ENCODE measurements at regions not wholly inside any gene's neighbourhood (a gene's known extent, or its start where the extent isn't known, plus 50 kb on each side); places are given as distances from the start of the nearest gene placed in this dataset.

DNA sequence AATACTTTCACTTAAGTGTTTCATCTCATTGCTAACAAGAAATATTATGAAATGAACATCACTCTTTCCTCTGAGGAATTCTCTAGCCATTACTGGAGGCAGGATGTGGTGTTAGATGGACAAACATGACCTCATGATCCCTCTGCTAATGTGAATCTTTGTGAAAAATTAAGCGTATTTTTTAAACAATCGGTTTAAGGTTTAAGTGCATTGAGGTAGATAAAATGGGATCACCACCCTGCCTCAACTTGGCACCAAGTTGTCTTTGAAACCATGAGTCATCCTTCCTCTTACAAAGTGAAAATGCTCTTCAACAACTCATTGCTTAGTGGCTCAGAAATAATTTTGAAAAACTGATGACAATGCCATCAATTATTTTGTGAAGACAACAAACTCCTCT is 76.0 kb upstream of the DCBLD2 start:
- H3K27ac ChIP-seq (ENCODE audit: control insufficient read depth, insufficient read depth), result no peak overlapping the region
- H3K79me2 ChIP-seq (ENCODE audit: control insufficient read depth, insufficient read depth, low read length), result no peaks in the 10 kb centered on the region
- no peaks in the 10 kb centered on the region for H4K20me1 ChIP-seq (ENCODE audit: control insufficient read depth, insufficient read depth)
- CTCF ChIA-PET, result no interaction called here
- POLR2A ChIA-PET, result no interaction called here
- intact Hi-C loops (cut with micrococcal nuclease; ENCODE audit: unreplicated experiment), result no loop called here
- ATAC-seq (peak; percentile 76), DNase-seq (ENCODE audit: low read depth, low spot score) (peak; percentile 43), FAIRE-seq (no peak)
- no peak overlapping the region; the same call in 1 of the 2 replicates for H2AFZ ChIP-seq (ENCODE audit: control insufficient read depth, low read depth, low read length)
- no peak overlapping the region; the same call in 1 of the 2 replicates for H3K4me2 ChIP-seq (ENCODE audit: control insufficient read depth, insufficient read depth)
- 59% methylated on average over 2 of the region's 2 CpGs for WGBS (ENCODE audit: insufficient coverage, insufficient replicate concordance, low lambda C conversion rate, missing lambda C conversion rate)
- H3K9me3 ChIP-seq (replicated peaks; ENCODE audit: control insufficient read depth, insufficient read depth, low read length), result peaks cover 4% of the 10 kb centered on the region; the same call in 1 of the 3 replicates
- no peak overlapping the region for H3K4me3 ChIP-seq
- H3K4me1 ChIP-seq (ENCODE audit: control insufficient read depth, insufficient read depth, low read length), result no peaks in the 10 kb centered on the region; the same call in 1 of the 2 replicates
- no peaks in the 10 kb centered on the region for H3K27me3 ChIP-seq (replicated peaks in 1 of 2; ENCODE audit: control insufficient read depth in 2 of 2, insufficient read depth in 2 of 2, low read length in 1 of 2)
- no TSS peak for BruUV-seq (replicated peaks)
- H3K36me3 ChIP-seq (ENCODE audit: control insufficient read depth in 2 of 2, insufficient read depth in 2 of 2, low read length in 1 of 2), result no peaks in the 10 kb centered on the region
- RAD21 ChIA-PET (ENCODE audit: unreplicated experiment), result no interaction called here
- H3K9ac ChIP-seq (ENCODE audit: control insufficient read depth, insufficient read depth, low read length), result no peak overlapping the region
- SMC1A ChIA-PET (ENCODE audit: uncharacterized antibody, unreplicated experiment), result no interaction called here
- 0 out of 2 replicates have a peak, but pooled peaks have one; percentile 22 for TF ChIP-seq ATF7 (IDR thresholded peaks at IDR 0.05; ENCODE audit: low read depth)
- TF ChIP-seq NRF1 (conservative IDR thresholded peaks at IDR 0.05; ENCODE audit: low read depth, low read length), result no peak
- TF ChIP-seq PKNOX1 (IDR thresholded peaks at IDR 0.05), result no peak
- TF ChIP-seq SMC3 (IDR thresholded peaks at IDR 0.05; ENCODE audit: borderline replicate concordance, low read length), result no peak
- no peak for TF ChIP-seq NR2F1 (conservative IDR thresholded peaks at IDR 0.05)
- TF ChIP-seq JUNB (IDR thresholded peaks at IDR 0.05), result 0 out of 2 replicates have a peak, but pooled peaks have one; percentile 8
- no peak for TF ChIP-seq KDM1A (IDR thresholded peaks at IDR 0.05; ENCODE audit: borderline replicate concordance)
- TF ChIP-seq KLF5 (IDR thresholded peaks at IDR 0.05; ENCODE audit: partially characterized antibody), result no peak
- in situ Hi-C loops (cut with MboI), result no loop called here

DNA sequence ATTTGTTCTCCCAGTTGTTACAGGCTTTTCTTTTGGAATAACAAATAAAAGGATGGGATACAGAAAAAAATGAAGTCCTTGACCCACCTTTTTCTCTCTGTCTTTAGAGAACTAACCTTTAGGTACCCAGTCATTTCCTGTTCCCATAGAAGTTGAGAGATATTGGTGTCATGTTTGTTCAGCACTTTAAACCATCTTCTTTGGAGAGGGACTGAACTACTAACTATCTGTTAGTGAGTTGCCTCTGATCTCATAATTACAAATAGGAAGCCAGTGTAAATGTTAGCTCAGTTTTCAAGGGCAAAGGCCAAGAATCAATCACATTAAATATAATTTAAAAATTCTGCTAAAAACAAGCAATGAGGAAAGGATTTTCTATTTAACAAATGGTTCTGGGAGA is 72.9 kb upstream of the DCBLD2 start:
- Histone ChIP-seq H3K4me1 (ENCODE audit: control insufficient read depth, insufficient read depth, low read length) (no peaks in the 10 kb centered on the region), H3K79me2 (ENCODE audit: control insufficient read depth, insufficient read depth, low read length) (no peaks in the 10 kb centered on the region), H3K9me3 (replicated peaks; ENCODE audit: control insufficient read depth, insufficient read depth, low read length) (peaks cover 4% of the 10 kb centered on the region; the same call in 1 of the 3 replicates), H3K27me3 (replicated peaks in 1 of 2; ENCODE audit: control insufficient read depth in 2 of 2, insufficient read depth in 2 of 2, low read length in 1 of 2) (no peaks in the 10 kb centered on the region), H3K4me3 (no peak overlapping the region), H3K9ac (ENCODE audit: control insufficient read depth, insufficient read depth, low read length) (no peak overlapping the region), H3K4me2 (ENCODE audit: control insufficient read depth, insufficient read depth) (no peak overlapping the region), H2AFZ (ENCODE audit: control insufficient read depth, low read depth, low read length) (no peak overlapping the region), H3K27ac (ENCODE audit: control insufficient read depth, insufficient read depth) (no peak overlapping the region), H3K36me3 (ENCODE audit: control insufficient read depth in 2 of 2, insufficient read depth in 2 of 2, low read length in 1 of 2) (no peaks in the 10 kb centered on the region), H4K20me1 (ENCODE audit: control insufficient read depth, insufficient read depth) (no peaks in the 10 kb centered on the region)
- ATAC-seq (no peak), FAIRE-seq (no peak), DNase-seq (ENCODE audit: low read depth, low spot score) (no peak)
- intact Hi-C loops (cut with micrococcal nuclease; ENCODE audit: unreplicated experiment), result no loop called here
- ChIA-PET RAD21 (ENCODE audit: unreplicated experiment) (no interaction called here), POLR2A (no interaction called here), SMC1A (ENCODE audit: uncharacterized antibody, unreplicated experiment) (no interaction called here), CTCF (interaction anchor here (0.5 kb wide), 1 partner anchor 49 kb away, joined by 3 read pairs; no protein-coding TSS in a partner anchor)
- BruUV-seq (replicated peaks), result no TSS peak
- in situ Hi-C loops (cut with MboI), result no loop called here
- TF ChIP-seq PAX5 (IDR thresholded peaks at IDR 0.05; ENCODE audit: borderline replicate concordance, low read depth, low read length), result no peak
- TF ChIP-seq, protein P1, sequence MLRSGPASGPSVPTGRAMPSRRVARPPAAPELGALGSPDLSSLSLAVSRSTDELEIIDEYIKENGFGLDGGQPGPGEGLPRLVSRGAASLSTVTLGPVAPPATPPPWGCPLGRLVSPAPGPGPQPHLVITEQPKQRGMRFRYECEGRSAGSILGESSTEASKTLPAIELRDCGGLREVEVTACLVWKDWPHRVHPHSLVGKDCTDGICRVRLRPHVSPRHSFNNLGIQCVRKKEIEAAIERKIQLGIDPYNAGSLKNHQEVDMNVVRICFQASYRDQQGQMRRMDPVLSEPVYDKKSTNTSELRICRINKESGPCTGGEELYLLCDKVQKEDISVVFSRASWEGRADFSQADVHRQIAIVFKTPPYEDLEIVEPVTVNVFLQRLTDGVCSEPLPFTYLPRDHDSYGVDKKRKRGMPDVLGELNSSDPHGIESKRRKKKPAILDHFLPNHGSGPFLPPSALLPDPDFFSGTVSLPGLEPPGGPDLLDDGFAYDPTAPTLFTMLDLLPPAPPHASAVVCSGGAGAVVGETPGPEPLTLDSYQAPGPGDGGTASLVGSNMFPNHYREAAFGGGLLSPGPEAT (IDR thresholded peaks at IDR 0.05; ENCODE audit: low read depth), result no peak
- no peak for TF ChIP-seq BCL3 (IDR thresholded peaks at IDR 0.05; ENCODE audit: borderline replicate concordance, insufficient read depth, low read depth, low read length, poor library complexity, severe bottlenecking)
- TF ChIP-seq ZNF274 (IDR thresholded peaks at IDR 0.05; ENCODE audit: insufficient read depth, insufficient read length), result no peak
- TF ChIP-seq BCL11A (IDR thresholded peaks at IDR 0.05; ENCODE audit: low read depth, low read length), result no peak
- TF ChIP-seq SIN3A (IDR thresholded peaks at IDR 0.05; ENCODE audit: low read depth, low read length), result no peak
- no peak for TF ChIP-seq GATAD2B (conservative IDR thresholded peaks at IDR 0.05; ENCODE audit: low read depth)
